Activated B cell treated with CpG ODN at 0.5 μM for 24 hours (primary cell): ENCODE measurements at regions not wholly inside any gene's neighbourhood (a gene's known extent, or its start where the extent isn't known, plus 50 kb on each side); places are given as distances from the start of the nearest gene placed in this dataset.

Source experiments
- ATAC-seq: fragments of 200-7000 bp; cut with Tn5 transposase; one replicate; pipeline ENCODE4 v1.10.0; 2021; ENCODE audit warnings: low read depth, mild to moderate bottlenecking, moderate library complexity
- CTCF ChIA-PET: fragments of 350-600 bp; sonication (Branson Sonifier 250); formaldehyde crosslinking; loops from one replicate; lab custom pipeline; 2021; ENCODE audit warnings: antibody characterized with exemption; lab: Charles Lee
- POLR2A ChIA-PET: fragments of 350-600 bp; sonication (Branson Sonifier 250); formaldehyde crosslinking; loops from one replicate; lab custom pipeline; 2021; ENCODE audit warnings: antibody characterized with exemption; lab: Charles Lee
- DNase-seq: peaks from one replicate; pipeline ENCODE4 v3.0.0; 2022
- H3K27ac Mint-ChIP-seq: one replicate; pipeline ENCODE4 v1.8.0; 2020; ENCODE audit warnings: mixed read lengths
- H3K27me3 Mint-ChIP-seq: one replicate; pipeline ENCODE4 v1.8.0; 2021; ENCODE audit warnings: mixed read lengths
- H3K36me3 Mint-ChIP-seq: one replicate; pipeline ENCODE4 v1.8.0; 2021; ENCODE audit warnings: low read depth, mixed read lengths
- H3K4me1 Mint-ChIP-seq: one replicate; pipeline ENCODE4 v1.8.0; 2021; ENCODE audit warnings: mixed read lengths
- H3K4me3 Mint-ChIP-seq: one replicate; pipeline ENCODE4 v1.8.0; 2020; ENCODE audit warnings: mild to moderate bottlenecking, mixed read lengths
- H3K9me3 Mint-ChIP-seq: one replicate; pipeline ENCODE4 v1.8.0; 2020; ENCODE audit warnings: mixed read lengths
- CTCF ChIP-seq: fragments of 200-600 bp; IDR thresholded peaks from one replicate; pipeline ENCODE4 v1.8.0; 2022; ENCODE audit warnings: antibody characterized with exemption, mild to moderate bottlenecking
- intact Hi-C: fragments of 100-400 bp; cut with micrococcal nuclease; formaldehyde crosslinking; loops from one replicate; pipeline ENCODE4 v1.15.1; 2024

DNA sequence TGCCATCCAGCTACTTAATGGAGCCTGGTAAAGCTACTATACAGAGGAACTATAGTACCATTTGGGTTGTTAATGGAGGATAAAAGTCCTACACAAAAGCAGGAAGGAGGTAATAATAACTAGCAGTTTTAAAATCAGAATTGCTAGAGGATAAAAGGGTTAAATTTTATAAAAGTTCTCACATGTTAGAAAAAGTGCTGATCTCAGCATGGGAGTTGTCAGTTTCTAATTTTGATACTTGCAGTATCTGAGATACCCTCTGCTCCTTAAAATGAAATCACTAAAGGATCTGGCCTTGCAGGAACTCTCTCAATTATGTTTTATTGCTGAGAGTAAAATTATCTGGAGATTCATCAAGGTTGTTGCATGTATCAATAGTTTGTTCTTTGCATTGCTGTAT lies 272.2 kb upstream of the GYPC start:
- no peaks in the 10 kb centered on the region for H3K36me3 Mint-ChIP-seq
- H3K9me3 Mint-ChIP-seq, result peaks cover 13% of the 10 kb centered on the region
- ChIA-PET POLR2A (no interaction called here), CTCF (no interaction called here)
- no peak overlapping the region for H3K4me3 Mint-ChIP-seq
- no peaks in the 10 kb centered on the region for H3K4me1 Mint-ChIP-seq
- no peak overlapping the region for H3K27ac Mint-ChIP-seq
- no peak for TF ChIP-seq CTCF
- peaks cover 5% of the 10 kb centered on the region for H3K27me3 Mint-ChIP-seq
- DNase-seq (no peak), ATAC-seq (no peak)
- intact Hi-C loops, result no loop called here

- H3K27me3 Mint-ChIP-seq, result peaks cover 5% of the 10 kb centered on the region
- H3K4me3 Mint-ChIP-seq, result no peak overlapping the region
- H3K36me3 Mint-ChIP-seq, result no peaks in the 10 kb centered on the region
- CTCF ChIA-PET, result no interaction called here
- ATAC-seq, result no peak
- DNase-seq, result no peak
- intact Hi-C loops, result no loop called here
- H3K9me3 Mint-ChIP-seq, result peaks cover 13% of the 10 kb centered on the region
- H3K27ac Mint-ChIP-seq, result no peak overlapping the region
- no peaks in the 10 kb centered on the region for H3K4me1 Mint-ChIP-seq
- POLR2A ChIA-PET, result no interaction called here
- no peak for TF ChIP-seq CTCF
Measured at GRCh38 chr2:126385441-126385840, 270.5 kb upstream of the GYPC start.

DNA sequence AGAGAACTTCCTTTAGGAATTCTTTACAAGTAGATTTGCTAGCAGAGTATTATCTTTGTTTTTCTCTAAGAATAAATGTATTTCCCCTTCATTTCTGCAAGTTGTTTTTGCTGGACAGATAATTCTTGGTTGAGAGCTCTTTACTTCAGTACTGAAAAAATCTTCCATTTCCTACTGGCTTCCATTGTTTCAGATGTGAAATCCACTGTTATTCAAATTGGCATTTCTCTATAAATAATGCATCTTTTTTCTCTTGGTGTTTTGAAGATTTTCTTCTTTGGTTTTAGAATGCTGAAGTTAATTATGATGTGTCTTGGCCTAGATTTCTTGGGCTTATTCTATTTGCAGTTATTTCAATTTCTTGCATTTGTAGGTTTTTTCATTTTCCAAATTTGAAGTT lies 270.0 kb upstream of the GYPC start:
- ChIA-PET POLR2A (no interaction called here), CTCF (no interaction called here)
- H3K9me3 Mint-ChIP-seq, result peaks cover 13% of the 10 kb centered on the region
- no peak overlapping the region for H3K27ac Mint-ChIP-seq
- ATAC-seq, result no peak
- no peak for TF ChIP-seq CTCF
- peaks cover 2% of the 10 kb centered on the region for H3K27me3 Mint-ChIP-seq
- no peaks in the 10 kb centered on the region for H3K36me3 Mint-ChIP-seq
- no peaks in the 10 kb centered on the region for H3K4me1 Mint-ChIP-seq
- no peak overlapping the region for H3K4me3 Mint-ChIP-seq
- DNase-seq, result no peak
- intact Hi-C loops, result no loop called here

DNA sequence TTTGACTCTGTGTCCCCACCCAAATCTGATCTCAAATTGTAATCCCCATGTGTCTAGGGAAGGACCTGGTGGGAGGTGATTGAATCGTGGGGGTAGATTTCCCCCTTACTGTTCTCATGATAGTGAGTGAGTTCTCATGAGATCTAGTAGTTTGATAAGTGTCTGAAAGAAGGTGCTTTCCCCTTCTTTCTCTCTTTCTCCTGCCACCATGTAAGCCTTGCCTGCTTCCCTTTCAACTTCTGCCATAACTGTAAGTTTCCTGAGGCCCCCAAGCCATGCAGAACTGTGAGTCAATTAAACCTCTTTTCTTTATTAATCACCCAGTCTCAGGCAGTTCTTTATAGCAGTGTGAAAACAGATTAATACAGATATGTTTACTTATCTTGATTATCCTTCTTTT lies 266.5 kb upstream of the GYPC start:
- intact Hi-C loops, result no loop called here
- POLR2A ChIA-PET, result no interaction called here
- H3K36me3 Mint-ChIP-seq, result no peaks in the 10 kb centered on the region

GRCh38 chr2:126392889-126393288 lies 263.1 kb upstream of the GYPC start:
- ChIA-PET CTCF (no interaction called here), POLR2A (no interaction called here)
- DNase-seq, result no peak
- Mint-ChIP-seq H3K4me1 (no peaks in the 10 kb centered on the region), H3K36me3 (no peaks in the 10 kb centered on the region), H3K9me3 (no peaks in the 10 kb centered on the region), H3K27me3 (no peaks in the 10 kb centered on the region), H3K27ac (no peak overlapping the region), H3K4me3 (no peak overlapping the region)
- no peak for ATAC-seq
- TF ChIP-seq CTCF, result no peak
- intact Hi-C loops, result no loop called here

More for the DNA sequence above, 266.5 kb upstream of the GYPC start:
- no peaks in the 10 kb centered on the region for H3K4me1 Mint-ChIP-seq
- no peaks in the 10 kb centered on the region for H3K27me3 Mint-ChIP-seq
- CTCF ChIA-PET, result no interaction called here
- no peak overlapping the region for H3K27ac Mint-ChIP-seq
- H3K4me3 Mint-ChIP-seq, result no peak overlapping the region
- TF ChIP-seq CTCF, result no peak
- DNase-seq, result no peak
- no peak for ATAC-seq
- H3K9me3 Mint-ChIP-seq, result peaks cover 13% of the 10 kb centered on the region
